Astrocyte of the spinal cord (primary cell): ENCODE measurements at regions not wholly inside any gene's neighbourhood (a gene's known extent, or its start where the extent isn't known, plus 50 kb on each side); places are given as distances from the start of the nearest gene placed in this dataset.
A peak's percentile ranks its signal among the peaks of the same experiment; 100 is the strongest.

ENCODE experiments used
- DNase-seq: peaks from one replicate; pipeline ENCODE4 v3.0.0; 2011; ENCODE audit warnings: low read depth, low spot score
- H3K4me3 ChIP-seq: 2 replicates; pipeline ENCODE4 v1.5.1; 2011; ENCODE audit warnings: low read depth, mild to moderate bottlenecking, low read length, moderate library complexity
- in situ Hi-C: cut with HindIII; loops from 2 replicates; pipeline ENCODE4 v1.10.0; 2017; ENCODE audit warnings: low sequenced_read_pairs
- TF ChIP-seq, protein P1 (sequence below): IDR thresholded peaks from 2 replicates; pipeline ENCODE4 v1.5.1; 2012; ENCODE audit warnings: low read depth, mild to moderate bottlenecking, low read length, inconsistent platforms

DNA sequence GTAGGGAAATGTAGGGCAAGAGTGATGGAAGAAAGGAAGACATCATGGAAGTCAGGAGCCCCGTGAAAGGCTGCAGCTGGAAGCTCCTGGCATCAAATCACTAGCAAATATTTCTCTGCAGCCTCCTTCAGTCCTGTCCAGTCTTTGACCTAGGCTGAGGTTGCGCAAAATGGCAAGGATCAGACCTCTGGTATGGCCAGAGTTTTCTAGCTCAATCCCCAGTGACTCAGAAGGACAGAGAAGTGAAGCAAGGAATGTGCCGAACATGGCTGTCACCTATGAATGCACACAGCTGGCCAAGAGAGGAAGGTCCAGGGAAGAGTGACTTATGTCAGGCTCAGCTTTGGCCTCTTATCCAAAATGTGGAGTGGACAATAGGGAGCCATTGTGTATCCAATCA, 71.1 kb upstream of the PHOX2B start:
- no peak for DNase-seq
- TF ChIP-seq, protein P1, sequence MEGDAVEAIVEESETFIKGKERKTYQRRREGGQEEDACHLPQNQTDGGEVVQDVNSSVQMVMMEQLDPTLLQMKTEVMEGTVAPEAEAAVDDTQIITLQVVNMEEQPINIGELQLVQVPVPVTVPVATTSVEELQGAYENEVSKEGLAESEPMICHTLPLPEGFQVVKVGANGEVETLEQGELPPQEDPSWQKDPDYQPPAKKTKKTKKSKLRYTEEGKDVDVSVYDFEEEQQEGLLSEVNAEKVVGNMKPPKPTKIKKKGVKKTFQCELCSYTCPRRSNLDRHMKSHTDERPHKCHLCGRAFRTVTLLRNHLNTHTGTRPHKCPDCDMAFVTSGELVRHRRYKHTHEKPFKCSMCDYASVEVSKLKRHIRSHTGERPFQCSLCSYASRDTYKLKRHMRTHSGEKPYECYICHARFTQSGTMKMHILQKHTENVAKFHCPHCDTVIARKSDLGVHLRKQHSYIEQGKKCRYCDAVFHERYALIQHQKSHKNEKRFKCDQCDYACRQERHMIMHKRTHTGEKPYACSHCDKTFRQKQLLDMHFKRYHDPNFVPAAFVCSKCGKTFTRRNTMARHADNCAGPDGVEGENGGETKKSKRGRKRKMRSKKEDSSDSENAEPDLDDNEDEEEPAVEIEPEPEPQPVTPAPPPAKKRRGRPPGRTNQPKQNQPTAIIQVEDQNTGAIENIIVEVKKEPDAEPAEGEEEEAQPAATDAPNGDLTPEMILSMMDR, result no peak
- H3K4me3 ChIP-seq, result no peak overlapping the region
- in situ Hi-C loops, result no loop called here

DNA sequence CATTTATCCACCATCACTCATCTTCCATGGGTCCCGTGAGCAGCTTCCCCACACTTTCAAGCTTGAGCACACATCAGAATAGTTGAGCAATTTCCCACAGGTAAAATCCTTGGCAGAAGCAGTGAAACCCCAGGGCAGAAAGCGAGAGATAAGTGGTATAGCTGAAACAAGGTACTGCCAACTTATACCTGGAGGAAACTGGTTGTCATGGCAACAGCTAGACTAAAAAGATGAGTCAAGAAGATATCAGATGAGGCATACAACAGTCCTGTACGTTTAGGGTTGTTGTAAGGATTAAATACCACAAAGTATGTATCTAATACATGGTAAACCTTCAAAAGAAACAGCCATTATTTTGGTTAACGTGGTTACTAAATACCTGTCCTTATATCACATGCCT, 66.9 kb upstream of the PHOX2B start:
- in situ Hi-C loops, result no loop called here
- no peak overlapping the region for H3K4me3 ChIP-seq
- no peak for DNase-seq
- TF ChIP-seq, protein P1, result no peak

DNA sequence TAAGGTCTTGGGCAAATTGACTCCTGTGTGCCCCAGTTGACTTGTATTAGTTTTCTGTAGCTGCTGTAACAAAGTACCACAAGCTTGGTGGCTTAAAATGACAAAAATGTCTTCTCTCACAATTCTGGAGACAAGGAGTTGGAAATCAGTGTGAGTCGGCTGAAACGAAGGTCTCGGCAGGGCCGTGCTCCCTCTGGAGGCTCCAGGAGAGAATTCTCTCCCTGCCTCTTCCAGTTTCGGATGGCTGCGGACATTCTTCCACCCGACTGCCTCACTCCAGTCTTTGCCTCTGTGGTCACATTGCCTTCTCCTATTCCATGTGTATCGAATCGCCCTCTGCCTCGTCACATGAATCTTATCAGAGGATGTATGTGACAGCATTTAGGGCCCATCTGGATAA, 66.0 kb upstream of the PHOX2B start:
- in situ Hi-C loops, result no loop called here
- DNase-seq, result peak; percentile 1
- TF ChIP-seq, protein P1, result peak; percentile 47
- H3K4me3 ChIP-seq, result no peak overlapping the region

DNA sequence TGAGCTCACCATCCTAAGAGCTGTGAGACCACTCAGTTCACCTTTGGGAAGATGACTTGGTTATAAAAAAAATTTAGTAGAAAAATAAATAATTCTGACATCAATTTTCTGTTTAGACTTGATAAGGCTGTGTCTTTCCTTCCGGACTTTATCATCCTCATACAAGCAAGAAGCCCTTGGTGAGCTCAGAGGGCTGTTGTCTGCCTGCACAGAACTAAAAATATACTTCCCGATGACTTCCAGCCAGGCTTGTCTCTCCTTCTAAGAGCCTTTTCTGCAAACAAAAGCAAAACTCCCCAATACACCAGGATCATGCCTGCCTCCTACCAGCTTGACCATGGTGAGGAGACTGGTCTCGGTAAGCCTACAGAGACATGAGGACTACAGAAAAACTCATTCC, 58.3 kb upstream of the PHOX2B start:
- in situ Hi-C loops, result no loop called here
- no peak for DNase-seq
- no peak overlapping the region for H3K4me3 ChIP-seq
- TF ChIP-seq, protein P1, result no peak

DNA sequence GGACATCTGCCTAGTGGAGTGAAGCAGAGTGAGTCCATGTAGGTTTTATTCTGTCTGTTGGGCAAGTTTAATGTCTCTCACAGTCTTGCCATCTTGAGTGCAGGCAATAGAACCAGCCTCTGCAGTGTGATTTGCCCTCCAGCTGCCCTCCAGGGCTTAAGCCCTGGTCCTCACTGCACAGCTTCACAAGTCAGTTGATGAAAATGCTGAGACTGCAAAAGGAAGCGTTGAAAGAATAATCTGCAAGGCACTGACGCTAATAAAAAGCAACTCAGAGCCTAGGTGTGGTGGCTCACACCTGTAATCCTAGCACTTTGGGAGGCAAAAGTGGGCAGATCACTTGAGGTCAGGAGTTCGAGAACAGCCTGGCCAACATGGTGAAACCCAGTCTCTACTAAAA, 54.1 kb upstream of the PHOX2B start:
- in situ Hi-C loops, result no loop called here
- DNase-seq, result no peak
- no peak overlapping the region for H3K4me3 ChIP-seq
- TF ChIP-seq, protein P1, result no peak

DNA sequence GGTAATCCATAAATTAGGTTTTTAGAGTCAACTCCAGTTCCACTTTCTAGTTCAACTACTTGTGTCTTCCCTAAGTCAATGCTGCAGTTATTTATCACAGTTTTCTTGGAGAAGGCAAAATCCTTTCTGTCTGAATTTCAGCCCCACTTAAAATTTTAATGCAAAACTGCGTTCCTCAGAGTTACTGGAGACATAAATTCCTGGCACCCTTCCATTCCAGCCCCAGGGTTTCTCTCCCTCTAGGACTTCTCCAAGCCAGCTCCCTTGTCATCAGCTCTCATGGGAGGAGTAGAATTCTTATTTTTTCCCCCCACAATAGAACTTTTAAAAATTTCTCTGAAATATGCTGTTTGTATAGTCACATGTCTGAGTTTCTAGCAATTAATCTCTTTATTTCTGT, 50.6 kb upstream of the PHOX2B start:
- in situ Hi-C loops, result no loop called here
- DNase-seq, result no peak
- TF ChIP-seq, protein P1, result no peak
- H3K4me3 ChIP-seq, result no peak overlapping the region
